ENCODE measurements at regions not wholly inside any gene's neighbourhood (a gene's known extent, or its start where the extent isn't known, plus 50 kb on each side); places are given as distances from the start of the nearest gene placed in this dataset.

- DNase-seq = no peak
Measured at GRCh38 chr1:193677874-193678273, 491.5 kb upstream of the B3GALT2 start.

DNA sequence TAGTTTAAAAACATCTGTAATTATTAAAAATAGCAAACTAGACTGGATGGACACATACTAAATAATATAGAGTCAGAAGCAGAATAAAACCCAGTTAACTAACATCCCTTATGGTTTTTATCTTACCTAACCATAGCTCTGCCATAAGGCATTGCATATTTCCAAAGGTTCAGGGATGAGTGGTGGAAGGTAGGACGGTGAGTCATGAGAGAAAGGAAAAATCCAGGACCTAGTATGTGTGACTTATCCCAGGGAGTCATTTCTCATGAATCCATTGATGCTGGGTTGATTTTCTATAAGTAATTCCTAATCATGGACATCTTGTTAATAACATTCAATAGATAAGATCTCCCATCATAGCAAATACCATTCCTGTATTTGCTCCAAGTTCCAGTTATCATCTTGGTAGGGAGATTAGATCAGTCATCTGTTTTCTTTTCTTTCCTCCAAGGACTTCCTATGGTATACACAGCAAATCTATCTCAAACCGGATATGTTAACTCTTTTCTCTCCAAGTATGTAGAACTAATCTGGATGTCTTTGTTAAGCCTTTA is 490.7 kb upstream of the B3GALT2 start:
- DNase-seq = no peak

DNA sequence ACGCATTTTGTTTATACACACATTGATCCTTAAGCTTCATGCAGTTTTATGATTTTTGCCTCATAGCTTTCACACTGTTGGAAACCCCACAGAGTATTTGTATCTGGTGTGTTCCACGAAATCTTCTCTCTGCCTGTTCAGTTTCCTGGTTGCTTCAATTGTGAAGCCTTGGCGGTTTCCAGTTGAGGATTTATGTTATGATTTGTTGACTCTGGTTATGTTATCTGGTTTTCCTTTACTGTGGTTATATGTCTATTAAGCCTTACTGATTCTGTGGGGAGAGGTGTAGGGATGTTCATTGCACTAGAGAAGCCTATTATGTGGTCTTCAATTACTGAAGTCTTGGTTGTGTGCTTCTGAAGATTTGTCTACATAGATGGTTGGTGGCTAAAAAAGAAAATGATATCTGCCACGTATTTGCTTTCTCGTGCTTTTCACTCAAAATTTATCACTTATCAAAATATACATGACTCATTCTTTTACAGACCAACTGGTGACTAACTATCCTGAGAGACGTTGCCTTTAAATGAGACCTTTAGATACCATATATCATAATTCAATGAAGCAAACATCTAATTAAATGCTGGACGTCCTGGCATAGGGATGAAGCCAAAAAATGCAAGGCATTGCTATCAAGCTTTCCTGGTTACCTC is 488.0 kb upstream of the B3GALT2 start:
- DNase-seq = no peak

GRCh38 chr1:193666485-193667083 is 480.2 kb upstream of the B3GALT2 start:
- no peak for DNase-seq

DNA sequence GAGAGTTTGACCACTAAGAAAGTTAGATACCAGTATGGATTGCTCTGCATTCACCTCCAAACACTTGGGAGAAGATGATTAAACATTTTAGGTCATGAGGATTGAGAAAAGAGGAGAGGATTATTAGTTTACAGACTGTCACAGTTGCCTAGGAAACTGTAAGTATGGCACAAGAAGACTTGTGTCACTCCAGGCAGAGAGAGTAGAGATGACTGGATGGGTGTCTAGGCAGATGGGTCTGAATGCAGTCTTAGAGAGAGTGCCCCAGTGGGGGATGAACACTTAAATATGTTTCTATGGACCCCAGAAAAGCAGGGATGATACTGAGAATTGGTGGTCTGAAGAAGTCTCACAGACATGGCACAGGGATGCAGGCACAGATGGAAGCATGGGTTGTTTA is 477.6 kb upstream of the B3GALT2 start:
- DNase-seq = no peak

DNA sequence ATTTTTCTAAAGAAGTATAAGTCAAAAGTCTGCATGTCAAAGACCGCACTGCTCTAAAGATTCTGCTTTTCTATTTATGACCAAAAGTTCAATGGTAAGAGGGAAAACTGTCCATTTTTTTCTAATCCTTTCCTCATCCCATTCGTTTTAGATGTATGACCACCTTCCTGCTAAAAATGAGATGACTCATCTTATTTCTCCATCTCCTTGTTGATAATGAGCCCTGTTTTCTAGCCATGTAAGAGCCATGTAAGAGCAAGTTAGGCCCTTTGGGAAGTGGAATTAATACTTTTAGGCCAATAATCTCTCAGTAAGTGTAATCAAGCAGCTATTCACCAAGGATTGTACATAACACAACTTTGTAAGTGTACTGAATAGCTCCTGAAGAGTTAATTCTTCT is 475.6 kb upstream of the B3GALT2 start:
- no peak for DNase-seq

DNA sequence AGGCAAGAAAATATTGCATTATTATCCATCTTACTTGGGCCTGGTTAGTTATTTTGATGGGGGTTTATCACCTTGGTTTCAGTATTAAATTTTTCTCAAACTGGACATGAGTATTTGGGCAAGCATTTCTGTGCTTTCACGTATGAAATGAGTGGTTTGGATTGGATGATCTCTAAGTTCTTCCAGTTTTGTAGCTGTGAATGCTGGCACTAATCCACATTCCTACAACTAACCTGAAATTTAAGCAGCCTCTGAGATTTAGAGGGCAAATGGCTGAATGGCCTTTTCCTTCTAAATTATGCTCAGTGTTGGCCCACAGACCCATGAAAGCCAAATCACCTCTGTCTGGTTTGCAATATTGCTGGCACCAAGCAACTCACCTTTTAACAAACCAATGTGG is 475.0 kb upstream of the B3GALT2 start:
- DNase-seq = no peak

DNA sequence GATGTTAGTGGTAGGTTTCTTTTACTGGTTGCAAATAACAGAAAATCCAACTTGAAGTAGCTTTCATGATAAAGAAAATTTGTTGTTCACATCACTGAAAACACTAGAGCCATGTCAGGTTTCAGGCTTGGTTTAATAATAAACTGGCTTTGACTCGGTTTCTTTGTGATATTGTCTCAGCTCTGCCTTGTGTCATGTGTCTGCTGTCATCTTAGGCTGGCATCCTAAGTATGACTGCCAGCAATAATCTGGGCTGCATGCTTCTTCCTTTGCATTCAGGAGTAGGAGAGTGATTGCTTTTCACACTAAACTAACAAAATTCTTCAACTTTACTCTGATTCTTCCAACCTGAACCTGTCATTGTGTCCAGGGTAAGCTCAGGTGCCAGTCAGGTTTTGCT is 474.0 kb upstream of the B3GALT2 start:
- DNase-seq = no peak

GRCh38 chr1:193658691-193659090 is 472.3 kb upstream of the B3GALT2 start:
- DNase-seq = no peak

DNA sequence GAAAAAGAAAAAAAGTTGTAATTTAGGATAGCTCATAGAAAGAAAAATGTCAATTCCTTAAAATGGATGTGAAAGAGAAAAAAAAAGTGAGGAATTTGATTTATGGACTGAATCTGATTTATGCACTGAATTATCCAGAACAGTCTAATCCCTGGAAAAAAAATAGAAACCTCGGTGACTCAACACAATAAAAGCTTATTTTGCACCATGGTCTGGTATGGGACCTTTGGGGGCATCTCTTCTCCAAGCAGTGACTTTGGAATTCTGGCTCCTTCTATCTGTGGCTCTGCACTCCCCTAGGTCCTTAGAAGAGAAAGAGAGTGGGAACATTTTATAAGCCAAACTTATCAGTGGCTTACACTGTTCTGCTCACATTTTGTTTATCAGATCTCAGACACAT is 471.7 kb upstream of the B3GALT2 start:
- no peak for DNase-seq

GRCh38 chr1:193657552-193657951 is 471.1 kb upstream of the B3GALT2 start:
- DNase-seq = no peak

- DNase-seq = no peak
Measured at GRCh38 chr1:193656841-193657240, 470.4 kb upstream of the B3GALT2 start.

DNA sequence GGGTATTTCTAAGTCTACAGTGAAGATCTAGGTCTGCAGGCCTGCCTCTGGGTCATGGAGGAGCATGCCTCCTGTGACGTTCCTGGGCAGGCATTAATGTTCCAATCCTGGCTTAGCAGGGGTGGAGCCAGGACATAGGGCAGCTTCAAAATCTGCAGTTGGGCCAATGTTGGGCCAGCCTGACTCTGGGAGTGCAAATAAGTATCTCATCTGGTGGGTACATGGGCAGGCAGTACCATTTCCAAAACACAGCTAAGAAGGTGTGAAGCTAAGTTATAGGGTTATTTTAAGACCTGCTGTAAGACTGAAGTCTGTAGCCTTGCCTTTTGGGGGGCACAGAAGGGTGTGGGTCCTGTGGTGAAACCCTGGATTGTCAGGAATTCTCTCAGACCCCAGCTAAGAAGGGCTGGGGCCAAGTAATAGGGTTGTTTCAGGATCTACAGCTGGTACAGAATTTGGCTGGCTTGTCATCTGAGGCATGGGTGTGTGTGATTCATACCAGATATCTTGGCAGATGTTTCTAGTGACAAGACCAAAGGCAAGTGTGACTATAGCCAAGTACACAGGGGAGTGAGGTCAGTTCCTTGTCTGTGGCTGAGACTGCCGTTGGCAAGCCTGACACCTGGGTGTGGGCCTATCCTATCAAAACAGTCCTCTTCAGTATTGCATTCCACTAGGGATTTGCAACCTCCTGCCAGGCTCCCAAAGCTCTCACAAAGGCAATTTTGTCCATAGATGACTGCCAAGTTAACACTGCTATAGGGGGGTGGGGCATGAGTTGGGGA is 468.7 kb upstream of the B3GALT2 start:
- DNase-seq = no peak

- no peak for DNase-seq
Measured at GRCh38 chr1:193649587-193649986, 463.2 kb upstream of the B3GALT2 start.

DNA sequence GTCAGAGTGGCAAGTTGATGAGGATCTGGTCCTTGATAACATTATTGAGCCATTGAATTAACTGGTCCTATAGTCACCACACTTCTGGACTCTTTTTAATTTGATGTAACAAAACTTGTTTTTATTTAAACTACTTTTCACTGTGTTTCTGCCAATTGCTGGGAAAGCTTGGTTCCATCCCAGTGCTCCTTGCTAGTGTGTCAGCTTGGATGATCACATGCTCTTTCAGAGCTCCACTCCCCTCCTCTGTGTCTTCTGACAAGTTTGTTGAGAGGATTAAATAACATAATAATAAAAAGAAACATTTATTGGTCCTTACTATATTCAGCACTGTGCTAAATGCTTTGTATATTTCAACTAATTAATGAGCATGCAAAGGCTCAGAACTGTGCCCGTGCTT is 448.5 kb upstream of the B3GALT2 start:
- DNase-seq = no peak

GRCh38 chr1:193634470-193634869 is 448.1 kb upstream of the B3GALT2 start:
- DNase-seq = no peak

GRCh38 chr1:193633991-193634390 is 447.6 kb upstream of the B3GALT2 start:
- no peak for DNase-seq

GRCh38 chr1:193633093-193633492 is 446.7 kb upstream of the B3GALT2 start:
- no peak for DNase-seq

GRCh38 chr1:193631306-193631705 is 444.9 kb upstream of the B3GALT2 start:
- no peak for DNase-seq

DNA sequence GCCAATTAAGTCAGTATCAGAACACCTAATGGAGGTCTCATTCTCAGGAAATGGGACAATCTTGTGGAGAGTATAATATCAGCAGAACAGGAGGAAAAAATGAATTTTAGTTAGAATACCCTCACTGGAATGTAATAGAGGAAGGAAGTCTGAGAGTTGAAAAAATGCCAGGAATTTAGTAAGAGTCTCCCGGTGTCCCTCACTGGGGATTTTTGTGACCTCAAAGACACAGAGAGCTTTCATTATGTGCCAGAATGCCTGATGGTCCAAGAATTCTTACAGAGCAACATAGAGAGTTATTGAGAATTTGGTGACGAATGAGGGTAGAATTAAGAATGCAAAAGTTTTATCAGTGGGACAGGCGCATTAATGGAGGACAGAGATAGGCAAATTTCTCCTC is 443.5 kb upstream of the B3GALT2 start:
- no peak for DNase-seq

GRCh38 chr1:193626695-193627094 is 440.3 kb upstream of the B3GALT2 start:
- no peak for DNase-seq

- DNase-seq = no peak
Measured at GRCh38 chr1:193625255-193625654, 438.8 kb upstream of the B3GALT2 start.

- no peak for DNase-seq
Measured at GRCh38 chr1:193619911-193620310, 433.5 kb upstream of the B3GALT2 start.

DNA sequence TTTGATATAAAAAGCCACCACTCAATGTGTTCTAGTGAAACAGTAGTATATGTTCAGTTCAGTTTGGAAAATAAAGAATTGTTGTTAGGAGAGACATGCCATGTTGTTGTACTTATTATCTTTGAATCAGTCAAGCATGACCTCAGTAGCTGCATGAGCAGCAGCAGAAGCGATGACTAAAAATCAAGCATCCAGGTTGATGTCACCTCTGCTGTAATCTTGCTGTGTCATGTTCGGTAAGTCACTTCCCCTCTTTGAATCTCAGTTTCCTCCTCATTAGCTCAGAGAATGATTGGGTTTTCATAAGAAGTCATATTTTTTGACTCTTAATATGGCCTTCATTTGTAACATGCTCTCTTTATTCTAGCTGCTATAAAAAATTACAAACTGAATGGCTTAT is 428.4 kb upstream of the B3GALT2 start:
- no peak for DNase-seq

Measured in RPMI8226 (cell line).